NCI-H1417 (cell line): ENCODE measurements at regions not wholly inside any gene's neighbourhood (a gene's known extent, or its start where the extent isn't known, plus 50 kb on each side); places are given as distances from the start of the nearest gene placed in this dataset.
"Not testable (repeated sequence)": the region's sequence is repeated elsewhere in the genome, so short reads cannot be mapped to it uniquely, and the experiment has no call there.

Experiments
- DNase-seq, 3 experiments: peaks; one replicate each; lab custom pipeline; 2025; lab: John Stamatoyannopoulos, UW

DNA sequence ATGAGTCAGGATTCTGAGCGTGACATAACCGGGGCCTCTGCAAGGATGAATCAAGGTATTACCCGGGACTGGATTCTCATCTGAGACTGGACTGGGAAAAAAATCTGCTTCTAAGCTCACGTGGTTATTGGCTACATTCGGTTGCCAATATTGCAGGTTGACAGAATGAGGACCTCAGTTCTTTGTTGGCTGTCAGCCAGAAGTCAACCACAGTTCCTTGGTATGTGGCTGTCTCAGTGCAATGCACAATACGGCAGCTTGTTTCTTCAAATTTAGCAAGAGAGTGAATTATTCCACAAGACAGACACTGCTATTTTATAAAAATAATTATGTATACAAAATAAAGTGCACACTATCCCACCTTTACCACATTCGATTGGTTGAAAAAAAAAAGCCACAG lies 424.2 kb downstream of the KLHL4 start:
- DNase-seq, result no peak

DNA sequence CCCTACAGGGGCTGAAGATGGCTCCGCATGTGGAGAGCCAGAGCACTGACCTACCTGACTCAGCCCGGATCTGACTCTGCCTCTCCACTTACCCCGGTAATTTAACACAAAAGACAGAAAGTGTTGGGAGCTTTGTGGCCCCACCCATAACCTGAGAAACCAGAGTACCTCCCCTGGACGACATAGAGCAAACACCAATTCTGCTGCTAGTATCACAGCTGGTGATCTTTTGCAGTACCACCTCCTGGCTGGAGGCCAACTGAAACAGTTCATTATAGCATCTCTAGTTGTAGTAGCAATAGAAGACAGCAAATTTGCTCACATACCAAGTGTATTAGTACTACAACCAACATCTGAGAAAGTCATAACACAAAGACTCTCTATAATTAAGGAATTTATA lies 443.9 kb downstream of the KLHL4 start:
- DNase-seq, result peak in 2 of 3 experiments; percentile 17 to 57

DNA sequence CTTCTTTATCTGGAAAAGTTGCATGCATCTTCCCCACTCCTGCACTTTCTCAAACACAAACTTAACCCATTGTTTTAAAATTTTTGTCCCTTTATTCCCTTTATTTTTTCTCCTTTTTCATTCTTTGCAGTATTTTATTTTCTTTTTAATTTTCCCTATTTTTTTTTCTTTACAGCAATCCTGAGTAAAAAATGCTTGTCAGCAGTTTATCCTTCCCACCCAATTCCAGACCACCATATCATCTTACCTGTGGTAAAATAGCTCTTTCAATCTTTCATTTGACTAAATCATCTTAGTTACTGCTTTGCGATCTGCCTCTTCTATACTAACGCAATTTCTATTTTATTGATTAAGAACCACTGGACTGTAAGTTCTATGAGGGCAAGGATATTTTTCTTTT lies 450.5 kb downstream of the KLHL4 start:
- DNase-seq, result no peak

DNA sequence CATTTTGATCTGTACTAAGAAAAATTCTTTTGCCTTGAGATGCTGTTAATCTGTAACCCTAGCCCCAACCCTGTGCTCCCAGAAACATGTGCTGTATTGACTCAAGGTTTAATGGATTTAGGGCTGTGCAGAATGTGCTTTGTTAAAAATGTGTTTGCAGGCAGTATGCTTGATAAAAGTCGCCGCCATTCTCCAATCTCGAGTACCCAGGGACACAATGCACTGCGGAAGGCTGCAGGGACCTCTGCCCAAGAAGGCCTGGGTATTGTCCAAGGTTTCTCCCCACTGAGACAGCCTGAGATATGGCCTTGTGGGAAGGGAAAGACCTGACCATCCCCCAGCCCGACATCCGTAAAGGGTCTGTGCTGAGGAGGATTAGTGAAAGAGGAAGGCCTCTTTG lies 454.5 kb downstream of the KLHL4 start:
- DNase-seq, result not testable (repeated sequence)

DNA sequence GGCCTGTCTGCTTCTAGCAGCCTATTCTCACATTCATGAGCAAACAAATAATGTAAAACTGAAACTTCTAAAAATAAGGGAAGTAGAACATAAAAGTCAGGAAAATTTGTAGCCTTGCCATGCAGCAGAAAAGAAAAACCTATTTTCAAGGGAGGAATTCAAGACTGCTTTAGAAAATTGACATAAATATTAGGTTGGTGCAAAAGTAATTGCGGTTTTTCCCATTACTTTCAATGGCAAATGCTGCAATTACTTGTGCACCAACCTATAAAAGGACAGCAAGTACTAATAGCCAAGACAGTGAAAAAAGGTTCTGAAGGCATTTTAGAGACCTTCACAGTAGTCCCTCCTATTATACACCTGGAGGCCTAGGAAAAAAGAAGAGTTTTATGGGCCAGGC lies 457.8 kb downstream of the KLHL4 start:
- no peak for DNase-seq

DNA sequence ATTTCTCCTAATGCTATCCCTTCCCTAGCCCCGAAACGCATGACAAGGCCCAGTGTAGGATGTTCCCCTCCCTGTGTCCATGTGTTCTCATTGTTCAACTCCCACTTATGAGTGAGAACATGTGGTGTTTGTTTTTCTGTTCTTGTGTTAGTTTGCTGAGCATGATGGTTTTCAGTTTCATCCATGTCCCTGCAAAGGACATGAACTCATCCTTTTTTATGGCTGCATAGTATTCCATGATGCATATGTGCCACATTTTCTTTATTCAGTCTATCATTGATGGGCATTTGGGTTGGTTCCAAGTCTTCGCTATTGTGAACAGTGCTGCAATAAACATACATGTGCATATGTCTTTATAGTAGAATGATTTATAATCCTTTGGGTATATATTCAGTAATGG lies 490.3 kb downstream of the KLHL4 start:
- not testable (repeated sequence) for DNase-seq

DNA sequence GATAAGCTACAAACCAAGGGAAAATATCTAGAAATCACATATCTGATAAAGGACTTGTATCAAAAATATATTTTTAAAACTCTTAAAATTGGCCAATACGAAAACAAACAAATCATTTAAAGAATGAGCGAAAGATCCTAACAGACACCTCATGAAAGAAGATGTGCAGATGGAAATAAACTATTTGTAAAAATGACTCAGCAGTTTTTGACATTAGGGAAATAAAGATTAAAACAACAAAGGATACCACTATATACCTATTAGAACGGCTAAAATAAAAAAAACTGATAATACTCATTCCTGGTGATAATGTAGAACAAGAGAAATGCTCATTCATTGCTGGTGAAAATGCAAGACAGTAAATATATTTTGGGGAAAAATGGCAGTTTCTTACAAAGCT lies 506.4 kb downstream of the KLHL4 start:
- DNase-seq, result no peak

DNA sequence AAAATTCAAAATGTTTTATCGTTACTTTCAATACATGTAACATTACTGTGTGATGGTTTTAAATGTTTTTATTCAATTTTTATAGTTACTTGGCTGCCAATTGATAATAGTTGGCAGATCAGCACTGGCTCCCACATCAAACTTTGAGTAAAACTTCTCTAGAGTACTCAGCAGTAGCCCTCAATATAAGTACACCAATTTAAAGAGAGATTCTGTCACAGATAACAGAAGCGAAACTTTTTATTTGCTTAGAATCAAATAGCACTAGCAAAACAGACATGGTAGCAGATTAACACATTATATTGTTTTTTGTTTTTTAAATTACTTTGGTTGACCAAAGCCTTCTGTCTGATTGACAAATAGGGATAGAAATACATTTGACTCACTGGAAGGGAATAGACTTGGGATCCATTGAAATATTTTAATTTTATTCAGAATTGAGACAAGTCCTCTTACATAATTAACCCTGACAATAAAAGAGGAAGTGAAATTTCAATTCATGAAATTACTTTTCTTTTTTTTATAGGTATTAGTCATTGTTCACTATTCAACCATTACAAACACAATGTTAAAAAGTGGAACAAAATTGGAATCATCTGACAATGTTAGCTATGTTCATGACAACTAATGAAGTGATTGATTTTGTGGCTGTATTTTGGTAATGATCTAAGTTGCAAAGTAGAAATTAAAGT lies 554.9 kb downstream of the KLHL4 start:
- no peak for DNase-seq

DNA sequence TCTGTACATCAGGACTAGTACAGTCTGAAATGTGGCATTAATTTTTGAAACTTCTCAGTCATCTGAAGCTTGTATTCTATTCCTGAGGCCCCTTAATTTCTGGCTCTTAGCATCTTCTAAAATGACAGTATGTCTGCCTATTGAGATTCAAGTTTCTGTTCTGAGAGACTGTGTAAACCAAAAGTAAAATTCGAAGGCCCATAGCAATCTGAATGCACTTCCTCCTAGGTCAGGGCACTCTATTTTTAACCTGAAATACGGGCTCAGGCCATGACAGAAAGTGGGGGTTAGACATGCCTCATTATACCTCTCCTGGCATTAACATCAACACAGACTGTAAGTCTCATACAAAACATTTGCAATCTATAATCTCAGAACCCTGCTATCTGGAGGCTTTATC lies 584.4 kb downstream of the KLHL4 start:
- DNase-seq, result no peak

DNA sequence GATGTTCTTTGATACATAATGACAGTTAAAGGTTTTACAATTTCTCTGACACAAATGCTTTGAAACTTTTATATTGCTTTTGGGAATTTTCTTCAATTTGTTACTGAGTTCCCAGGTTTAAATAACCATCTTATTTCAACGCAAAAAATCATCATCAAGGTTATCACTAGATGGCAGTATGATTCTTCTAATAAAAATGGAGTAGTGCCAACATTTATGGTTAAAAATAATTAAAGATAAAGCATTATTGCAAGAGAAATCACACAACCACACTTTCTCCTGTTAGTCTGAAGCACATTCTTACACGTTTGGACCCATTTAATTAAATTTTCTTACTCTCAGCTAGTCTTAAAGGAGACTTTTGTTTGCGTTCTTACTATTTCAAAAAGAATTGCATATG lies 611.3 kb upstream of the CPXCR1 start:
- peak in 1 of 3 experiments; percentile 35 for DNase-seq

DNA sequence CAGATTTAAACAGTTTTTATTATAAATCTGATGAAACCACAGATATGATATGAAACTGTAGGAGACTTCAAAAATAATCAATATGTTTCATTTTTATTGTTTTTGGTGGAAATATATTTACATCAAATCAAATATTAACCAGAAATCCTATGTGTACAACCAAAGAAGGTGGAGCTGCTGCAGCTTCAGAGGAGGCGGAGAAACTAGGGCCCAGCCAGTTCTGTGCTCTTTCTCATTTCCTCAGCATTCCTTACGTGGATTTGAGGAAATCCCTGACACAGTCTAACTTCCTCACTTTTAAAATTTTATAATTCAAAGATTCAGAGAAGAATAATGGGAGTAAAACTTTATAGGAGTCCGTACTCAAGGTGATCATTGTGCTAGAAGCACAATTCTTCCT lies 610.7 kb upstream of the CPXCR1 start:
- no peak for DNase-seq

DNA sequence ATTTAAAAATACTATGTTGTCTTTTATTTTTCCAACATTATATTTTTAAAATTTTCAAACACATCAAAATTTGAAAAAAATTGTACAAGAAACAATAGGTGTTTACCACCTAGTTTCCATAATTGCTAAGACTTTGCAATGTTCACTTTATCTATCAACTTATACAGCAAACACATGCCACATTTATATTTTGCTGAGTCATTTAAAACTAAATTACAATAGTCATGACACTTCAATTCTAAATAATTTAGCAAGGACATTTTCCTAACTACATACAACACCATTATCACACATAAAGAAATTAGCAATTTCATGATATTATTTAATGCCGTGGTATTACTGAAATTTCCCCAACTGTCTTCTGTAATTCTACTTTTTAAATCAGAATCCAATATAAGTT lies 600.4 kb upstream of the CPXCR1 start:
- no peak for DNase-seq

DNA sequence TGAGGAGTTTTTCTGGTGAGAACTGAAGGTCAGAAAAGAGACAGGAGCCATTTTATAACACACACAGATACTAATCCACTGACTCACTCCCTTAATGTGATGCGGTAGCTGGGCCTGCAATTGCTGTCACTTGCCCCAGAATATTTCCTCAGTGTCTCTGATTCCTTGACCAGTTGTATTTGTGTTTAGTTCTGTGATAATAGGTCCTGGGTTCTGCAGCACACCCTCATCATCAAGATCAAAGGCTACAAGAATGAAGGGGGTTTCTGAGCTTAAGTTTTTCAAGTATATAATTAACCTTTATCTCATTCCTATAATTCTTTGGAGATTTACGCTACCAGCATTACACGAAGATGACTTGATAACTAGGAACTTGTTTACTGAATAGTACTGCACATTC lies 576.5 kb upstream of the CPXCR1 start:
- no peak for DNase-seq

DNA sequence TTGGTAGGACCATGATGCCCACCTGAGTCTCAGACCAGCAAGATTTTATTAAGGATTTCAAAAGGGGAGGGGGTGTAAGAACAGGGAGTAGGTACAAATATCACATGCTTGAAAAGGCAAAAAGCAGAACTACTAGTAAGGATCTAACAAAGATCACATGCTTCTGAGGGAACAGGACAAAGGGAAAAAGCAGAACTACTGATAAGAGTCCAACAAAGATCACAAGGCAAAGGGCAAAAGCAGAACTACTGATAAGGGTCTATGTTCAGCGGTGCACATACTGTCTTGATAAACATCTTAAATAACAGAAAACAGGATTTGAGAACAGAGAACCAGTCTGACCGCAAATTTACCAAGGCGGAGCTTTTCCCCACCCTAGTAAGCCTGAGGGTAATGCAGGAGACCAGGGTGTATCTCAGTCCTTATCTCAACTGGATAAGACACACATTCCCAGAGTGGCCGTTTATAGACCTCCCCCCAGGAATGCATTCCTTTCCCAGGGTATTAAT lies 573.0 kb upstream of the CPXCR1 start:
- DNase-seq, result not testable (repeated sequence)

DNA sequence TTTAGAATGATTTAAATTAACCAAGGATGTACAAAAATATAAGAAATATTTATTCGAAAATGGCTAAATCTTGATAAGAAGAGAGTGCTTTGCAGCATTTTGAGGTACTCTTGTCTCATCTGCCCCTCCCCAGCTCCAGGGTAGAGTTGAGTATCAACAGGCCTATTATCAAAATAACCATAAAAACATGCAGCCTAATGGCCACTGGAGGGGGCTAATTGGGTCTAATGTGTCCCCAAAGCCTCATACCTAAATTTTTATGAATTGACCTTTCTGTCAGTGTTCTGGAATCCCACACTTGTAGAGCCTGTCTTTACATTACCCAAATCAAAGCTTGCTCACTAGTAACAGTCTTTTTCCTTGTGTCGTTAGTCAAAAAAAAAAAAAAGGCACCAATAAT lies 544.9 kb upstream of the CPXCR1 start:
- DNase-seq, result no peak

DNA sequence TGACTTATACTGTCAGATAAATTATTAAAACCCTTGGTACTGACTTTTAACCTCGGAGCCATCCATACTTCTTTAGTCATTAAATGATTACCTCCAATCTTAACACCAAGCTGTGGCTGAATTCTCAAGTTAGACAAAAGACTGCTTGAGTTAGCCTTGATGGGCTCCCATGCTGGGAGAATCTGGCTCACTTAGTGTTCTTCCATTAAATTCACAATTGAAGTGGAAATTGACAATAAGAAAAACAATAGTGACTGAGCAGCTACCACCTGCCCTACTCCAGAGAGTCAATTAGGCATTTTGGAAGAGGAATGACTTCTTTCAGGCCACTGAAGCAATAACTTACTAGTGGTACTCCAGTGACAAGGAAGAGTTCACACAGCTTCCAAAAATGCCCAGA lies 503.0 kb upstream of the CPXCR1 start:
- DNase-seq, result peak in 1 of 3 experiments; percentile 30

DNA sequence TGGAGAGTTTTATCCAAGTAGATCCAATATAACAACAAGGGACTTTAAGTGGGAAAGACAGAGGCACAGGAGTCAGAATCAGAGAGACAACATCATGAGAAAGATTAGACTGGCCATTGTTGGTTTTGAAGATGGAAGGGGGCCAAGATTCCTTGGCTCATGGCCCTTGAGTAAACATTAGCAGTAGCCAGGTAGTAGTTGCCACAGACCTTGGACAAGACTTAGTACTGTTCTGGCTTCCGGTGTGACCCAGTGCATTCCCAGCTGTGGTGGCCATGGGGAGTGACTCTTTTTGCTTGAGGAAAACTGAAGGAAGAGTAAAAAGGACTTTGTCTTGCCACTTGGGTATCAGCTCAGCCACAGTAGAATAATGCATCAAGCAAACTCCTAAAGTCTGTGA lies 462.2 kb upstream of the CPXCR1 start:
- DNase-seq, result no peak

DNA sequence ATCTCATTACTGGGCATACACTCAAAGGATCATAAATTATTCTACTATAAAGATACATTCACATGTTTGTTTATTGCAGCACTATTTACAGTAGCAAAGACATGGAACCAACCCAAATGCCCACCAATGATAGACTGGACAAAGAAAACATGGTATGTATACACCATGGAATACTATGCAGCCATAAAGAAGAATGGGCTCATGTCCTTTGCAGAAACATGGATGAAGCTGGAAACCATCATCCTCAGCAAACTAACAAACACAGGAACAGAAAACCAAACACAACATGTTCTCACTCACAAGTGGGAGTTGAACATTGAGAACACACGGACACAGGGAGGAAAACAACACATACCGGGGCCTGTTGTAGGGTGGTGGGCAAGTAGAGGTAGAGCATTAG lies 433.1 kb upstream of the CPXCR1 start:
- not testable (repeated sequence) for DNase-seq

DNA sequence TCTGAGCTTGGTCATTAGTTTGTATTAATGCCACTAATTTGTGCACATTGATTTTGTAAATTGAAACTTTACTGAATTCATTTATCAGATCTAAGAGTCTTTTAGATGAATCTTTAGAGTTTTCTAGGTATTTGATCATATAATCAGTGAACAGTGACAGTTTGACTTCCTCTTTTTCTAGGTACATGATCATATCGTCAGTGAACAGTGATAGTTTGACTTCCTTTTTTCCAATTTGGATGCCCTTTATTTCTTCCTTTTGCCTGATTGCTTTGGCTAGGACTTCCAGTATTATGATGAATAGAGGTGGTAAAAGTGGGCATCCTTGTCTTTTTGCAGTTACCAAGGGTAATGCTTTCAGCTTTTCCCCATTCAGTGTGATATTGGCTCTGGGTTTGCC lies 421.4 kb upstream of the CPXCR1 start:
- no peak for DNase-seq

DNA sequence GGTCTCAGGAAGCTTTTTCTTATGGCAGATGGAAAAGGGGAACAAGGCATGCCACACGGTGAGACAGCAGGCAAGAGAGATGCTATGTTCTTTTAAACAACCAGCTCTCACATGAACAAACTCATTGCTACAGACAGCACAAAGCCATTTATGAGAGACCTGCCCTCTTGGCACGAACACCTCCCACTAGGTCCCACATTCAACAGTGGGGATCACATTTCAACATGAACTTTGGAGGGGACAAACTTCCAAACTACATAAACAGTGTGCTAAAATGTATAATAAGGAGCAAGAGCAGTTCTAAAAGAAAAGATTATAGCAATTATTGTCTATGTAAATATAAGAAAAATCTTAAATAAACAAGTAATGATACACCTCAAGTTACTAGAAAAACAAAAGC lies 391.8 kb upstream of the CPXCR1 start:
- DNase-seq, result no peak

DNA sequence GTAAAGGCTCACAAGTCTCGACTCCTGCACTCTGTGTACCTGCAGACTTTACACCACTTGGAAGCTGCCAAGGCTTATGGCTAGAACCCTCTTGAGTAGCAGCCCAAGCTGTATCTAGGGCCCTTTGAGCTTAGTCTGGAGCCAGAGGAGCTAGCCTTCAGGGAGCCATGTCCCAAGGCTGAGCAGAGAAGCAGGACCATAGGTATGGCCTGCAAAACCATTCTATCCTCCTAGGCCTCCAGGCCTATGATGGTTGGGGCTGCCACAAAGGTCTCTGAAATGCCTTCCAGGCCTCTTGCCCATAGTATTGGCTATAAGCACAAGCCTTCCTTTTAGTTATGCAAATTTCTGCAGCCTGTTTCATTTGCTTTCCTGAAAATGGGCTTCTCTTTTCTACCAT lies 380.7 kb upstream of the CPXCR1 start:
- no peak for DNase-seq

DNA sequence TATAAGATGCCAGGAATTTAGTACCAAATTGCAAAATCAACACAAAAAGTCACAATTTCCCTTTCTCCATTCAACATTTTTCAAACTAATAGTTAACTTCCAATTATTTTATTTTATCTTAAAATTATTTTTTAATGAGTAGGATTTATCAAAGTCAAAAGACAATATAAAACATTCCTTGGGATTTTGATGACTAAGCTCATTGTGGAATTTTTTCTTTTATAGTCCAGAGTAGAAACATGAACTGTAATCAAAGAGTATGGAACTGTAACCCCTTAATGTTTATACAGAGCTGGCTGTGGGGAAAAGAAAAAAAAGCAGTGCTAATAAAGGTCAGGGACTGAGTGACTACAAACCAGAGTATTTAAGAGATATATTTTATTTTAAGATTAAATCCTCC lies 368.6 kb upstream of the CPXCR1 start:
- DNase-seq, result no peak

DNA sequence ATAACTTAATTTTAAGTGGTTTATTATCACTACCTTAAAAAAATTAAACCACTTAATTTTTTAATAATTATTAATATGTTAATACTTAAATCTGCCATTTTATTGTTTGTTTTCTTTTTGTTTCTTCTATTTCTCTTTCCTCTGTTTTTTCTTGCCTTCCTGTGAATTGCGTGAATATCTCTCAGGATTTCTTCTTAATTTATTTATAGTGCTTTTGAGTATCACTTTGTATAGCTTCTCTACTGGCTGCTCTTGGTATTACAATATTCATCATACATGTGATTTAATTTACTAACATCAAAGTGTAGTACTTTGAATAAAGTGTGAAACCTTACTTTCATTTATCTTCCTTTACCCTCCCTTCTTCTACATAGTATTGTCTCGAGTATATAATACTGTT lies 349.5 kb upstream of the CPXCR1 start:
- DNase-seq, result no peak

DNA sequence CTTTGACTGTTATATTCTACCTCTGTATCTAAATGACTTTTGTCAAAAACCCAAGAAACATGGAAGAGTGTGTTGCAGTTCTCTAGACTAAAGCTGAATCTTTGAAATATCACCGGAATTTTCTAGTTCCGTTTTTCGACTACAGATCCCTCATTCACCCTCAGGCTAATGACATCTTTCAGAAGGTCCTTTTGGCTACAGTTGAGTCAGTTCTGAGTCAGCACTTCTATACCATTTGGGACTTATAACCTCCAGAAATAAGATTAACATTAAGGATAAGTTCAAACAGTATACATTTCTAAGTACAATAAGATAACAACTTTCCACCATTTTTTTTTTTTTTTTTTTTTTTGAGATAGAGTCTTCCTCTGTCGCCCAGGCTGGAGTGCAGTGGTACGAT lies 331.0 kb upstream of the CPXCR1 start:
- DNase-seq, result no peak
